ENCODE measurements at regions not wholly inside any gene's neighbourhood (a gene's known extent, or its start where the extent isn't known, plus 50 kb on each side); places are given as distances from the start of the nearest gene placed in this dataset.

- TF ChIP-seq, protein P1, sequence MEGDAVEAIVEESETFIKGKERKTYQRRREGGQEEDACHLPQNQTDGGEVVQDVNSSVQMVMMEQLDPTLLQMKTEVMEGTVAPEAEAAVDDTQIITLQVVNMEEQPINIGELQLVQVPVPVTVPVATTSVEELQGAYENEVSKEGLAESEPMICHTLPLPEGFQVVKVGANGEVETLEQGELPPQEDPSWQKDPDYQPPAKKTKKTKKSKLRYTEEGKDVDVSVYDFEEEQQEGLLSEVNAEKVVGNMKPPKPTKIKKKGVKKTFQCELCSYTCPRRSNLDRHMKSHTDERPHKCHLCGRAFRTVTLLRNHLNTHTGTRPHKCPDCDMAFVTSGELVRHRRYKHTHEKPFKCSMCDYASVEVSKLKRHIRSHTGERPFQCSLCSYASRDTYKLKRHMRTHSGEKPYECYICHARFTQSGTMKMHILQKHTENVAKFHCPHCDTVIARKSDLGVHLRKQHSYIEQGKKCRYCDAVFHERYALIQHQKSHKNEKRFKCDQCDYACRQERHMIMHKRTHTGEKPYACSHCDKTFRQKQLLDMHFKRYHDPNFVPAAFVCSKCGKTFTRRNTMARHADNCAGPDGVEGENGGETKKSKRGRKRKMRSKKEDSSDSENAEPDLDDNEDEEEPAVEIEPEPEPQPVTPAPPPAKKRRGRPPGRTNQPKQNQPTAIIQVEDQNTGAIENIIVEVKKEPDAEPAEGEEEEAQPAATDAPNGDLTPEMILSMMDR (conservative IDR thresholded peaks at IDR 0.05) = no peak
- no peak overlapping the region for H3K27ac ChIP-seq
These were observed 653.4 kb upstream of the ZNF608 start for GRCh38 chr5:125399885-125400284.

DNA sequence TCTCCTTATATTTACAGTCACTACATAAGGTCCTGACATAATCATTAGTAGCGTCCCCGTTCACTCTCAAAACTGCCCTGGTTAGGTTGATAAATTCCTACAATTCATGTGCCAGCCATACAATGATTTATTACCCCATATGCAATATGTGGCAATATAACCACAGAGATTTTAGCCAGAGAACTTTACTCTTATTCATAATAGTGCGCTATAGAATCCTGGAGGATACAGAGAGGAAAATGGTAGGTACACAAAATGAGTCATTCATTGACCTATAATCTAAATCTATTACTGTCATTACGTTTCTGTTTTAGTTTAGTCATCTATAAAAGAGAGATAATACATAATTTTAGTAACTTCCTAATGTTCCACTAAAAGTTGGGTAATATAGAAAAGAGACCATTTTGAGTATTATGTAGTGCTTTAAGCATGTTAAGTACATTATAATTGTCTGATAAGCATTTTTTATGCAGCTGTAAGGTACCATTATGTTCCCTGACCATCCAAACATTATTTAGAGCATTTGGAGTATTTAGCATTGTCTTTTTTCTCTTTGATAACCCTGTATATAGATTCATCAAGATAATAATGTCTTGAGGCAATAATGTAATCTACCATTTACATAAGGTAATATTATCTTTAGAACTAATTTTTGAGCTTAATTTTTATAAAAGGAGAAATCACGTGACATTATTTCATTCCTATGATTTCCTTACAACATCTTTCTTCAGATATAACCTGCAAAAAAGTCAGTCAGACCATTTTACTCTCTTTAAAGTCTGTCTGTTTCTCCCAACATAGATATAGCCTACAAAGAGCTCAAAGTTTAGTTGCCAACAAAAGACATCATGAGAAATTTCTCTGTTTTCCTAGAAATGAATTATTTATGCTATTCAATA lies 655.5 kb upstream of the ZNF608 start:
- H3K27ac ChIP-seq = peak overlapping the region; percentile 45
- TF ChIP-seq, protein P1 (conservative IDR thresholded peaks at IDR 0.05) = no peak

DNA sequence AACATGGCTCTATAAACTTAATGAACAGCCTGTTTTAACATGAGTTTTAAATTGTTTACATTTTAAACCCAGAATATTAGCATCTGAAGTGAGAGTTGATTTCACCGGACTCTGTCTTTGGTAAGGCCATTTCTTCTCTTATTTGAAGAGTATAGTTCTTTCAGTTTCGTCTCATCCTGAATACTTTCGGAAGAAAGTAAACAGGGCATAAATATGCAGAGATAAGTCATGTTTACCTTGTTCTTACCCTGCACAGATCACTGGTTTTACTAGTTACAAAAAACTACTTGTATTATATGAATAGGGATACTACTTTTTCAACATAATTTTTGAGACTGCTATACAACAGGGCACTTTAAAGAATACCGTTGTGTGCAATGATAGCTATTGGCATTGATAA lies 656.3 kb upstream of the ZNF608 start:
- H3K27ac ChIP-seq = peak overlapping the region; percentile 45
- TF ChIP-seq, protein P1 (conservative IDR thresholded peaks at IDR 0.05) = no peak

DNA sequence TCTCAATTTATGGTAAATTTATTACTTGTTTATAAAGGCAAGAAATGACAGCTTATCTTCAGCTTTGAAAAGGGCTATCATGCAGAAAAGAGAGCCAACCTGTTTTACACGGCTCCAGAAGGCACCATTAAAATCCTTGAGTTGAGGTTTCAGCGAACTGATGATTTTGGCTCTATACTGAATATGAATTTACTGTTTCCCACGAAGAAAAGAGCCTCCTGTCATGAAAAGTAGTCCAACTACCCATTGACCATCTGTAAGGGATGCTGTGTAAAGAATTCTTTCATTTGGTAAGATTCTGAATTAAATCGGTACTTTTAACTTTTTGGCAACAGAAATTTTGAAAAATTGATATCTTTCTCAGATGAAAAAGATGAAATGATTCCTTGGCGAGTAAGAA lies 657.6 kb upstream of the ZNF608 start:
- TF ChIP-seq, protein P1 (conservative IDR thresholded peaks at IDR 0.05) = no peak
- H3K27ac ChIP-seq = peak overlapping the region; percentile 45; the same call in 1 of the 2 replicates

DNA sequence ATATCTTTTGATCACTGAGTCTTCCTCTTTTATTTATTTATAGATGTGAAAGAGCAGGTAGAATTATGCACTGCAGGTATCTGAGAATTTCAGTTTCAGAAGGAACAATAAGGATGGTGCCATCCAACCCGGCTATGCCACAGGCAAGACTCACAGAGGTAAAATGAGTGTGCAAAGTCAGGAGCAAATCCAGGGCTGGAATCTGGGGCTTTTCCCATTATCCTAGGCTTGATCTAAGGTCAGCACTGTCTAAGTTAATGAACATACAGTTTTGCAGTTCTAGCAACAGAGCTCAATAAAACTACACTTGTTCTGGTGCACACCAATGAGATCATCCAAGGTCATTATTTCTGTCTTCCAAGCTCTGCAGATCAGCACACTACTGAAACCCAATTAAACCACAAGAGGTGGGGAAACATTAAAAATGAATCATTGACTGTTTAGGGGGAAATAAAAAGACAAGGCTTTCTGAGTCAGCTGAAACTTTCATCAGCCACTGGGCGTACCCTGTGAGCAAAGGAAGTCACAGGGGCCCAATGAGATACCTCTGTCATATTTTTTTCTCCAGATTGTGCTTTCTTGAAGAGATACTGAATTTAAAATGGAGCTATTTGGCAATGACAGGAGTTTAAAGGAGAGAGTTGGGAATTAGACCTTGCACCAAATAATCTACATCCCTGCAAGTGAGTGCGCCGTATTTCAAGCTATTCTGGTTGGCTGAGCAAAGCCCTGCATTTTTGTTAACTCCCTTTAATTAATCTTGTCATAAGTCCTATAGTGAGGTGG lies 662.2 kb upstream of the ZNF608 start:
- TF ChIP-seq, protein P1 (conservative IDR thresholded peaks at IDR 0.05) = no peak
- H3K27ac ChIP-seq = peak overlapping the region; percentile 79

- TF ChIP-seq, protein P1 (conservative IDR thresholded peaks at IDR 0.05) = no peak
- peak overlapping the region; percentile 79 for H3K27ac ChIP-seq
These were observed 662.9 kb upstream of the ZNF608 start for GRCh38 chr5:125409234-125409860.

Measured in VCaP (cell line).